HEK293T (cell line): ENCODE measurements at regions not wholly inside any gene's neighbourhood (a gene's known extent, or its start where the extent isn't known, plus 50 kb on each side); places are given as distances from the start of the nearest gene placed in this dataset.

Source experiments
- BHLHE40 ChIP-seq: fragments of 450-650 bp; IDR thresholded peaks from 2 replicates; pipeline ENCODE4 v1.6.1; 2016; ENCODE audit warnings: mild to moderate bottlenecking, moderate library complexity, borderline replicate concordance
- ELF4 ChIP-seq: fragments of 450-650 bp; IDR thresholded peaks from 2 replicates; pipeline ENCODE4 v1.6.1; 2017; ENCODE audit warnings: antibody characterized with exemption
- NFRKB ChIP-seq: fragments of 450-650 bp; IDR thresholded peaks from 2 replicates; pipeline ENCODE4 v1.6.1; 2016; ENCODE audit warnings: mild to moderate bottlenecking, moderate library complexity

- no peak for TF ChIP-seq NFRKB
- no peak for TF ChIP-seq ELF4
- TF ChIP-seq BHLHE40, result no peak
Measured at GRCh38 chr12:89212339-89212771, 139.9 kb downstream of the DUSP6 start.
